ENCODE measurements at regions not wholly inside any gene's neighbourhood (a gene's known extent, or its start where the extent isn't known, plus 50 kb on each side); places are given as distances from the start of the nearest gene placed in this dataset.

DNA sequence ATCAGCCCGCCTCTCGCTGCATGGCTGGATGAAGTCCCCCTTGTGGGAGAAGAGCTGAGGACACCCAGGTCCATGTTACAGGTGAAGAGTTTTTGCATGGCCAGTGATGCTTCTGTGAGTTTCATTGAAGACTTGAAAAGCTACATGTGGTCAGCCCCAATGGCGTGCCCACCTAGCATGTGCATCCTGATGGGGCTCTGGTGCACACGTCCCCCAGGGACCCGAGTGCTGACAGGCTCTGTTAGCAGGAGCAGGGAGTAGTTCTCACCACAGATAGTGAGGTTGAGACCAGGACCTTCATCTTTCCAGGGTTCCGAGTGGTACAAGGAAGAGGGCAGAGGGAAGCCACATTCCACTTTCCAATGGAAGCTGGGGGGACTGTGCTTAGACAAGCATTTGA is 184.8 kb upstream of the C1orf174 start:
- Histone ChIP-seq H3K27ac (ENCODE audit: insufficient read depth, low read length) (no peak overlapping the region), H3K79me1 (ENCODE audit: low read depth in 1 of 2, low read length in 2 of 2) (no peaks in the 10 kb centered on the region), H3K9me1 (ENCODE audit: insufficient read depth, low read length) (no peaks in the 10 kb centered on the region), H3K4me2 (ENCODE audit: low read depth, low read length) (no peak overlapping the region), H2BK5ac (ENCODE audit: low read depth, low read length, poor library complexity, severe bottlenecking) (no peak overlapping the region), H3K14ac (replicated peaks; ENCODE audit: low read depth, low read length) (no peak overlapping the region), H2BK20ac (ENCODE audit: low read depth, low read length) (no peak overlapping the region), H3K4me3 (ENCODE audit: insufficient read depth, low read depth, low read length) (no peak overlapping the region), H2AFZ (replicated peaks; ENCODE audit: low read length, poor library complexity) (no peak overlapping the region), H3K4me1 (ENCODE audit: control insufficient read depth, insufficient read depth, low read length) (no peaks in the 10 kb centered on the region), H2BK120ac (ENCODE audit: low read depth, low read length) (no peak overlapping the region), H3K9ac (ENCODE audit: low read depth, low read length) (no peak overlapping the region), H2BK15ac (ENCODE audit: low read depth, low read length) (no peak overlapping the region), H3K18ac (ENCODE audit: low read depth, low read length) (no peak overlapping the region), H3K36me3 (ENCODE audit: control insufficient read depth, insufficient read depth, low read length) (no peaks in the 10 kb centered on the region), H3K23ac (ENCODE audit: low read depth, low read length) (no peak overlapping the region), H3K27me3 (ENCODE audit: control insufficient read depth, insufficient read depth, low read length) (no peaks in the 10 kb centered on the region), H3K4ac (ENCODE audit: low read depth, low read length) (no peak overlapping the region), H4K8ac (ENCODE audit: low read depth in 2 of 2, low read length in 2 of 2) (no peak overlapping the region), H2AK9ac (replicated peaks; ENCODE audit: low read depth, low read length, poor library complexity) (no peak overlapping the region), H4K91ac (ENCODE audit: insufficient read depth, low read depth, low read length) (no peak overlapping the region), H4K5ac (ENCODE audit: low read depth, low read length) (no peak overlapping the region), H3K56ac (ENCODE audit: extremely low read depth, insufficient read depth, low read length) (no peak overlapping the region), H3K9me3 (ENCODE audit: control insufficient read depth, insufficient read depth, low read length) (peaks cover 42% of the 10 kb centered on the region), H4K20me1 (ENCODE audit: insufficient read depth, low read length) (no peaks in the 10 kb centered on the region), H2AK5ac (ENCODE audit: low read depth, low read length) (no peak overlapping the region)
- dilution Hi-C loops (cut with HindIII; ENCODE audit: low sequenced_read_pairs, unreplicated experiment) = no loop called here
- WGBS, 2 experiments (ENCODE audit: extremely low coverage in 2 of 2, insufficient read length in 1 of 2) = 100% methylated on average over 2 of the region's 6 CpGs; no CpG with 5 or more reads in 1 of the 2 experiments
- in situ Hi-C loops (cut with MboI; ENCODE audit: low sequenced_read_pairs) = no loop called here
- CTCF ChIA-PET = no interaction called here
- ATAC-seq (ENCODE audit: low read depth) (no peak), DNase-seq (no peak)
- no TSS peak for BruUV-seq (replicated peaks)
- POLR2A ChIA-PET (ENCODE audit: unreplicated experiment) = no interaction called here
- intact Hi-C loops (cut with micrococcal nuclease) = no loop called here
- no peak for TF ChIP-seq NFE2L2 (IDR thresholded peaks at IDR 0.05; ENCODE audit: low read depth, low read length)
- no peak for TF ChIP-seq BHLHE40 (IDR thresholded peaks at IDR 0.05; ENCODE audit: low read depth, low read length)
- no peak for TF ChIP-seq RCOR1 (IDR thresholded peaks at IDR 0.05; ENCODE audit: insufficient replicate concordance, low read length)
- TF ChIP-seq, protein P1, sequence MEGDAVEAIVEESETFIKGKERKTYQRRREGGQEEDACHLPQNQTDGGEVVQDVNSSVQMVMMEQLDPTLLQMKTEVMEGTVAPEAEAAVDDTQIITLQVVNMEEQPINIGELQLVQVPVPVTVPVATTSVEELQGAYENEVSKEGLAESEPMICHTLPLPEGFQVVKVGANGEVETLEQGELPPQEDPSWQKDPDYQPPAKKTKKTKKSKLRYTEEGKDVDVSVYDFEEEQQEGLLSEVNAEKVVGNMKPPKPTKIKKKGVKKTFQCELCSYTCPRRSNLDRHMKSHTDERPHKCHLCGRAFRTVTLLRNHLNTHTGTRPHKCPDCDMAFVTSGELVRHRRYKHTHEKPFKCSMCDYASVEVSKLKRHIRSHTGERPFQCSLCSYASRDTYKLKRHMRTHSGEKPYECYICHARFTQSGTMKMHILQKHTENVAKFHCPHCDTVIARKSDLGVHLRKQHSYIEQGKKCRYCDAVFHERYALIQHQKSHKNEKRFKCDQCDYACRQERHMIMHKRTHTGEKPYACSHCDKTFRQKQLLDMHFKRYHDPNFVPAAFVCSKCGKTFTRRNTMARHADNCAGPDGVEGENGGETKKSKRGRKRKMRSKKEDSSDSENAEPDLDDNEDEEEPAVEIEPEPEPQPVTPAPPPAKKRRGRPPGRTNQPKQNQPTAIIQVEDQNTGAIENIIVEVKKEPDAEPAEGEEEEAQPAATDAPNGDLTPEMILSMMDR (conservative IDR thresholded peaks at IDR 0.05; ENCODE audit: low read depth, low read length) = no peak
- no peak for TF ChIP-seq MAZ (IDR thresholded peaks at IDR 0.05; ENCODE audit: borderline replicate concordance, low read depth, low read length)
- TF ChIP-seq MXI1 (IDR thresholded peaks at IDR 0.05; ENCODE audit: borderline replicate concordance, low read depth, low read length) = no peak
- TF ChIP-seq, protein P2, sequence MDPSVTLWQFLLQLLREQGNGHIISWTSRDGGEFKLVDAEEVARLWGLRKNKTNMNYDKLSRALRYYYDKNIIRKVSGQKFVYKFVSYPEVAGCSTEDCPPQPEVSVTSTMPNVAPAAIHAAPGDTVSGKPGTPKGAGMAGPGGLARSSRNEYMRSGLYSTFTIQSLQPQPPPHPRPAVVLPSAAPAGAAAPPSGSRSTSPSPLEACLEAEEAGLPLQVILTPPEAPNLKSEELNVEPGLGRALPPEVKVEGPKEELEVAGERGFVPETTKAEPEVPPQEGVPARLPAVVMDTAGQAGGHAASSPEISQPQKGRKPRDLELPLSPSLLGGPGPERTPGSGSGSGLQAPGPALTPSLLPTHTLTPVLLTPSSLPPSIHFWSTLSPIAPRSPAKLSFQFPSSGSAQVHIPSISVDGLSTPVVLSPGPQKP (IDR thresholded peaks at IDR 0.05; ENCODE audit: borderline replicate concordance, low read depth, low read length) = no peak
- TF ChIP-seq FOS (IDR thresholded peaks at IDR 0.05; ENCODE audit: low read depth, low read length) = no peak
- no peak for TF ChIP-seq MAFK (IDR thresholded peaks at IDR 0.05; ENCODE audit: low read depth, low read length)
- TF ChIP-seq POLR2A (IDR thresholded peaks at IDR 0.05; ENCODE audit: low read depth, low read length) = no peak
- TF ChIP-seq, protein P3, sequence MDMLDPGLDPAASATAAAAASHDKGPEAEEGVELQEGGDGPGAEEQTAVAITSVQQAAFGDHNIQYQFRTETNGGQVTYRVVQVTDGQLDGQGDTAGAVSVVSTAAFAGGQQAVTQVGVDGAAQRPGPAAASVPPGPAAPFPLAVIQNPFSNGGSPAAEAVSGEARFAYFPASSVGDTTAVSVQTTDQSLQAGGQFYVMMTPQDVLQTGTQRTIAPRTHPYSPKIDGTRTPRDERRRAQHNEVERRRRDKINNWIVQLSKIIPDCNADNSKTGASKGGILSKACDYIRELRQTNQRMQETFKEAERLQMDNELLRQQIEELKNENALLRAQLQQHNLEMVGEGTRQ (IDR thresholded peaks at IDR 0.05; ENCODE audit: low read depth, low read length) = no peak
- no peak for TF ChIP-seq SMC3 (IDR thresholded peaks at IDR 0.05; ENCODE audit: low read depth, low read length)
- no peak for TF ChIP-seq RAD21 (IDR thresholded peaks at IDR 0.05; ENCODE audit: low read length)
- TF ChIP-seq CHD1 (IDR thresholded peaks at IDR 0.05; ENCODE audit: low read depth, low read length) = no peak
- no peak for TF ChIP-seq CEBPB (IDR thresholded peaks at IDR 0.05; ENCODE audit: low read depth, low read length)
- no peak for TF ChIP-seq RFX5 (IDR thresholded peaks at IDR 0.05; ENCODE audit: low read depth, low read length)
